Erythroblast (primary cell): ENCODE measurements at regions not wholly inside any gene's neighbourhood (a gene's known extent, or its start where the extent isn't known, plus 50 kb on each side); places are given as distances from the start of the nearest gene placed in this dataset.

Experiments
- DNase-seq, 2 experiments: peaks; one replicate each; lab custom pipeline; 2025; lab: John Stamatoyannopoulos, UW
- GATA1 ChIP-seq: IDR thresholded peaks from 2 replicates; pipeline ENCODE4 v1.6.1; 2011; ENCODE audit warnings: low read depth, mild to moderate bottlenecking, control low read depth, low read length, moderate library complexity
- POLR2A ChIP-seq: IDR thresholded peaks from 2 replicates; pipeline ENCODE4 v1.6.1; 2011; ENCODE audit warnings: mild to moderate bottlenecking, low read length

DNA sequence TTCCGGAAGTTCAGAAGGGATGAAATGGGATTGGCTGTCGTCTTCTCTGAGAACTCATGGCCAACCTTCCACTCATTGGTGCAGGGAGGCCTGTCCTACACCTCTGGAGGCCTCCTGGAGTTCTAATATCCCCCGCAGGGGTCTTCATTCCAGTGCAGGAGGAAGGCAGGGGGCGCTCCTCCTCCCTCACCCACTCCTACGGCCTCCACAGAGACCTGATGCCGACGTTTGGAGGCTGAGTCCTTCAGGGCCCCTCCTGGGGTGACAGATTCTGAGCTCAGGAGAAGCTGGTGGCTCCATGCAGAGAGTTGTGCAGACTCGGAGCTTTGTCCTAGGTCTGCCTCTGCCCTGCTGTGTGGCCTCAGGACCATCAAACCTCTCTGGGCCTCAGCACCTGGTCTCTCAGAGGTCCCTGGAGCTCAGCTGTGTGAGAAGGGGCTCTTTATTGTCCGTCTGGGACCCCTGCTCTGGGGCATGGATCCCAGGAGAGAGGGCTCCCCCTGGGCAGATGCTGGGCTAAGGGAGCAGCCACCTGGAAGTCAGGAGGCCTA lies 102.3 kb upstream of the WNT4 start:
- DNase-seq: no peak
- TF ChIP-seq POLR2A (no peak), GATA1 (no peak)

DNA sequence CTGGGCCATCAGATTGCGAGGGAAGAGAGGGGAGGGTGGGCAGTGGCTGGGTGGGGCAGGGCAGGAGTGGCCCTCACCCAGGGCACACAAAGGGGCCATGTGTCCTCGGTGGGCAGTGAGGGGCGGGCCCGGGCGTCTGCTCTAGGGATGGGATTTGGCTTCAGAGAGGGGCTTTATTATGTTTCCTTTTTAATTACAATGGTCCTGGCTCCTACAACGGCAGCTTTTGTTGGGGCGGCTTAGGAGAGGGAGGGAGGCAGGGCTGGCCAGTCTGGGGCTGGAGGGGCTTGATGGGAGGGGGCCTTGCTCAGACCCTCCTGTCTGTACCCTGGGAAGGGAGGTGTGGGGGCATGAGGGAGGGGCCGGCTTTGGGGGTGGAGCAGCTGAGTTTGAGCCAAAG lies 102.8 kb upstream of the WNT4 start:
- TF ChIP-seq POLR2A: no peak
- no peak for TF ChIP-seq GATA1
- DNase-seq: no peak

DNA sequence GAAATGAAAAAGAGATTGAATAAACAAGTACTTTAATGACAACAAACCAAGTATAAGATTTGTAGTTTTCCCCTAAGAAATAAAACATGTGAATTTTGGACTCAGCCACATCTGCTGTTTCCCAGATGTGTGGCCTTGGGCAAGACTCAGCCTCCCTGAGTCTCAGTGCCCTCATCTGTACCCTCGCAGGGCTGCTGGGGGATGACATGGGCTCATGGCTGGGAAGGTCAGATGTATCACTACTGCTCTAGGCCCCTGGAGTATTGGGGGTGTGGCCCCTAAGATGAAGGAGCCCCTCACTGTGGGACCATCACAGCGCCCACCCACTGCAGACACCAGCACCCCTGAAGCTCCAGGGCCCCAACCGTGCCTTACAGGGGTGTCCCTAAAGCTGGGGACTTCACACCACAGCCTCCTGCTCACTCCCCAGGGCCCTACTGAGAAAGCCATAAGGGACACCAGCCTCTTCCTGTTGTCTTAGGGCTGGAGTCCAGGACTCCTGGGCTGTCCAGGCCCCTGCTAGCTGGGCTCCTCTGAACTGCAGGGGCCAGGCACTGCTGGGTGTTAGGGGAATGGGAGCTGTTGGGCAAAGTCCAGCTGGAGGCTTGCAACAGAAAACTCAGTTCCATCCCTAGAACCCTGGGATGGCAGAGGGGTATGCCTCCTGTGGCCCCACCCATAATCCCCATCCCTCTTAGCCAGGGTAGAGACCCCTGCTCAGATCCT lies 104.0 kb upstream of the WNT4 start:
- DNase-seq: no peak
- no peak for TF ChIP-seq GATA1
- TF ChIP-seq POLR2A: no peak

DNA sequence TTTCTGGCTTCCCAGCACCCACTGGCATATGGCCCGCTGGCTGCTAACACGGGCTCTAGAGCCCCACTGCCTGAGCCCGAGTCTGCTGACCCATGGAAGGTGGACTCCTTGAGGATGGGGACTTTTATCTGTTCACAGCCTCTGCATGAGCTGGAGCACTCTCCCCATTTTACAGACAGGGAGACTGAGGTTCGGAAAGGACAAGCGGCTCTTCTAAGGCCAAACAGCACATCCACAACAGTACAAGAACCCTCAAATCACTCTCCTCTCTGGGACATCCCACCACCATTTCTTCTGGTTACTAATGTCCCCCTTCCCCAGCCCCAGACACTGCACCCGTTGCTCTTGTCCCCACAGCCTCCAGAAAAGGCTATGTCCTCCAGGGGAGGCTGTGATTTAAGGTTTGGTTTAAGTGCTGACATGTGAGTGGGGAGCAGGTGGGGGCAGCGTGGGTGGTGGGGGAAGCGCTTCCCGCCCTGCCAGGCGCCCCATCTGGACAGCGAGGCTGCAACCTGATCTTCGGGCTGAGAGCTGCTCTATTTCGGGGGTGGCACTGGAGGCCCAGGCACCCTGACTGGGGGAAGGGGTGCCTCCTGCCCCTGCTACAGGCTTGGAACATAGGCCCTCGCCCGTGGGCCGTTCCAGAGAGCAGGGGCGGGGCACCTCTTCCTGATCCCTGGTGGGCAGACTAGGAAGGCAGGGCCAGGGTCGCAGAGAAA lies 104.8 kb upstream of the WNT4 start:
- TF ChIP-seq GATA1: no peak
- no peak for TF ChIP-seq POLR2A
- DNase-seq: no peak

DNA sequence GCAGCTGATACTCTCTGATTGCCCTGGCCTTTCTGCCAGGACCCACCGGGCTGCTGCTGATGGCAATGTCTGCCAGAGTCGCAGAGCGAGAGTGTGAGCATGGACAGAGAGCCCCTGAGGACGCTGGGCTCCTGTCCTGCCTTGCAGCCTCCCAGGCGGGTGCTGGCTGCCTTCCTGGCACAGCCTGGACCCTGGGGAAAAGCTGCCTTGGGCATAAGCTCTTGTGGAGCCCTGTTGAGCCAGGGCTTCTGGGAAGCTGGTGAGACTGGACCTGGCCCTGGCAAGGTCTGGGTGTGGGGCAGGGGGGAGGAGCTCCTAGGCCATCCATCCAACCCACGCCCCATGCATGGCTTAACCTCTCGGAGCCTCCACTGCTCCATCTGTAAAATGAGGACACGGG lies 105.8 kb upstream of the WNT4 start:
- DNase-seq: no peak
- TF ChIP-seq GATA1: no peak
- no peak for TF ChIP-seq POLR2A

DNA sequence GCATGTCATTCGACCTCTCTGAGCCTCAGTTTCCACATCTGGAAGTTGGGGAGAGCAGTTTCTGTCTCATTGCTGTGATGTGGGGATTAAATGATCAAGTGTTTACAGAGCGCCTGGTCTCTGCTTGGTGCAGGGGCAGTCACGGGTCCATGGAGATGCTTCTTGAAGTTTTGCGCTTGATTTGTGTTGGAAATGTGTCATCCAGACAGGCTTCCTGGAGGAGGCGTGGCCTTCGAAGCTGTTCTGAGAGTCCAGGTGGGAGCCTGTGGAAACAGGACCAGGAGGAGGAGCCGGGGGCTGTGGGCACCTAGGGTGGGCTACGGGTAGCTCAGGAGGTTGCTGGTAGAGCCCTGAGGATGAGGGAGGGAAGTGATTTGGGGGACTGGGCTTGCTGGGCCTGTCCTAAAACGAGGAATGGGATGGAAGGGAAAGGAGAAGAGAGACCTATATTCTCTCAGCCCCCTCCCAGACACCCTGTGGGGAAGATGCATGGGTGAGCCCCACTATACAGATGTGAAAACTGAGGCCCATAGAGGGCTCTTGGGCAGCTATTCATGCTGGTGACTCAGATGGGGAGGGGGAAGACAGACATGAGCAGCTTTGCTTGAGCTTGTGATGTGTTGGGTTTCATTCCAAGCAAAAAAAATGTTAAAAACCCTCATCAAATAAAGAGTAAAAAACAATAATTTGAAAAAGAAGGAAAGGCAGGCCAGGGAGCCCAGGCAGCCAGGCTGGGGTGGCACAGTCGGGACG lies 107.2 kb upstream of the WNT4 start:
- no peak for TF ChIP-seq POLR2A
- TF ChIP-seq GATA1: no peak

DNA sequence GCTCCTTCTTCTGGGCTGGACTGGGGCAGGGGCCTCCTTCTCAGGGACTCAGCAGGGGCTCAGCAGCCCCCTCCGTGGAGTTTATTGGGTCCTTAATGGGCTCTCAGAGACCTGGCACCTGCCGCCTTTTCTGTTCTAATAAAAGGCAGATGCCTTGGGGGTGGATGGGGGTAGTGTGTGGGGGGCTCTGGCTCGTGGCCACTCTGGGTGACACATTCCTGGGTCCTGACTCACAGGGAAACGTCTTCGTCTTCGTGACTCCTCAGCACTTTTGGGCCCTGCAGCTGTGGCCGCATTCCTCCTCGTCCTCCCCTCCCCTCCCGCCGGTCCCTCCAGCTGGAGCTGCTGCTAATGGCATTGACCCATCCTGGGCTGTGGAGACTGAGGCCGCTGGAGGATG lies 107.8 kb upstream of the WNT4 start:
- DNase-seq: no peak
- no peak for TF ChIP-seq GATA1
- TF ChIP-seq POLR2A: no peak

More for the DNA sequence above, 107.2 kb upstream of the WNT4 start:
- no peak for DNase-seq

DNA sequence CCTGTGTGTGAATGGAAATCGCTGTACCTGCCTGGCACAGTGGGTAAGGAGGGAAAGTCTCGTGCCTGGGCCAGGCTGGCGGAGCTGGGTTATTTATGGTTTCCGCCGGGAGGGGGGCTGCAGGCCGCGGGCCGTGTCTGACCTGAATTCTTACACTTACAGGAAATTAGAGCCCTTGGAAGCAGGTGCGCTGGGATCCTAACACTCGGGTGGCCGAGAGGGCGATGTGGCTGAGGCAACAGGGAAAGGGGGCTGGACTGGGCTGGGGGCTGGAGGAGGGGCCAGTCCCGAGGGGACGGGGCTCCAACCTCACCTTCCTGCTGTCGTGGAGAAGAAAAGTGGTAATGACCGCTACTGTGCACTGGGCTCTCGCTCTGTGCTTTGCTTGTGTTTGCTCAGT lies 109.4 kb upstream of the WNT4 start:
- no peak for DNase-seq
- TF ChIP-seq POLR2A (no peak), GATA1 (no peak)

DNA sequence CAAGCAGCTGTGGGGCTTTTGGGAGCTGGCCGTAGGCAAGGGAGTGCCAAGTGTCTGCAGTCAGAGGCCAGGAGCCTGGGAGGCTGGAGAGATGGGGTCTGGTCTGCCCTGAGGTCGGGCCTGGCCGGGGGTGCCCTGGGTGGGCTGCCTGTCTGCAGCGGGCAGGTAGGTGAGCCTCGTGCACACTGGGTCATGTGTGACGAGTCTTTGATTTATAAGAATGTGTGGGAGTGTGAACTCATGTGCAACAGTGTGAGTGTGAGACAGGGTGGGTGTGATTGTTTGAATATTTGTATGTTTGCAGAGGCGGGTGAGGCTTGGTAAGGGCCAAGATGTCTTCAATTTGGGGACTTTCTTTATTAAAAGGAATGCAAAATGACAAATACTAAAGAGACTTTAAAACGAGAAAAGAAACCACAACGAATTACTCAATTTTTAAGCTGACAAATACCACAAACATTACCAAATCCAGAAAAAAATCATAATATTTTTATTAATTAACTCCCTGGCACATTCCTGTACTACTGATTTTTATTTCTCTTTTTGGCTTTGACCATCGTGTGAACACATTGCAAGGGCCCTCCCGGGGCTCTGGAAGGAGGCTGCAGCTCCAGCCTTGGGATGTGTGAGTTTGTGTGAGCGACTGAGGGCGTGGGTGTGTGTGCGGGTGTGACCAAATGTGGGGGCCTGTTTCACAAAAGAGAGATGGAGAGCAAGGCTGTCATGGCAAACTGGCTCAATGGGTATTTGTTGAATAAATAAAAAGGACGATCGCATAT lies 110.3 kb upstream of the WNT4 start:
- DNase-seq: no peak
- no peak for TF ChIP-seq POLR2A
- no peak for TF ChIP-seq GATA1

DNA sequence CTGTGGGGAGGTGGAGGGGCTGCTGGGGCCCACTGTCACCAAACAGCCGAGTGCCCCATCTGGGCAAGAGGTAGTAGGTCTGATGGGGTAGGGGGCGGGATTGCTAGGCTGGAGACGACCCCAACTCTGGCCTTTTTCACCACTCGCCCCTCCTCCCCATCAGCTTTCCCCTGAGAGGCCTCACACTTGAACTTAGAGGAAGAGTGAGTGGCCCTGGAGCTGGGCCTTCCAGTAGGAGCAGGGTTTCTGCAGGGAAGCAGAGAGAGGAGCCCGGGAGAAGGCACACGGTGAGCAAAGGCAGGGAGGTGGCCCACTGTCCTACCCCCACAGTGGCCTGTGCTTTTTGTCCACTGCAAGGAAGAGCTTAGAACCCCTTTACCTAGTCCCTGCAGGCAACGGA lies 111.9 kb upstream of the WNT4 start:
- DNase-seq: no peak
- TF ChIP-seq GATA1: no peak
- no peak for TF ChIP-seq POLR2A

DNA sequence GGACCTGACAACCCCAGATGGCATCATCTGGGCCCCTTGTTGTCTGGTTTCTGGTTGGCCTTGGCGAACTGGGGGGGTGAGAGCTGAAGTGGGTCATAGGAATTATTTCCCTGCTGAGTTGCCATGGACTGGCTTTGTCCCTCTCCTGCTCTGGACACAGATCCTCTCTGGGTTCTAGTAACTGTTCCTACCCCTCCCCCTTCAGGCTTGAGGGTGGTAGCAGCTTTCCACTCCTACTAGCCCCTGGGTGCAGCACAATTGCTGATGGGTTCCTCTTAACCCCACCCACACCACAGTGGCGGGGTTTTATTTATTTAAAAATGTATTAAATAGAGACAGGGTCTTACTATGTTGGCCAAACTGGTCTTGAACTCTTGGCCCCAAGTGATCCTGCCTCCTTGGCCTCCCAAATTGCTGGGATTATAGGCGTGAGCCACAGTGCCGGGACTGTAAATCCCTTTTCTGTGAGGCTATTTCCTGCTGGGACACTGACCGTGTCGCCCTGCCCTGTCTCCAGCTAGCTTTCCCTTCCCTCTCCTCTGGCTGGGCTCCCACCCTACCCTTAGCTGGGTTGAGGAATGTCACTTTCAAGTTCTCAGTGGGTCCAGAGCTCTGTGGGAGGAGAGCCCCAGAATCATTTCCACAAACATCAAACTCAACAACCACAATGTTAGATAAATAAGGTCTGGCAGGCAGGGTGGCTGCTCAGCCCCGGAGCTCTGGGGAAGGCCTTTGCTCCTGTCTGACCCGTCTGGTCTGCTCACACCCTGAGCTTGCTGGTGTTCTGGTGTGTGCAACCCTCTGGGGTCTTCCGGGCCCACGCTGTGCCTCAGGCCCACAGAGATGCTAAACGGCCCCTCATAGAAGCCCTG lies 112.7 kb upstream of the WNT4 start:
- no peak for DNase-seq
- TF ChIP-seq GATA1: no peak
- TF ChIP-seq POLR2A: no peak

DNA sequence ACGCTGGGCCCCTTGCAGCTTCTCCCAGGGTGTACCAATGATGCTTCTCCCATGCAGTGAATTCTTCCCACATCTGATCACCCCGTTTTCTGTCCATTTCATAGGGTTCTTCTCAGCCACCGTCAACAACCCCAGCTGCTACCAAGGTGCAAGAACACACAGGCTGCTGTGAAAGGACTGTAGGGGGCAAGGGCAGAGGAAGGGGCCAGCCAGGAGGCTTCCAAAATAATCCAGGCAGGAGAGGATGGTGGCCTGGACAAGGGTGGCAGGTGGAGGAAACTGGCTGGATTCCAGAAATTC lies 113.3 kb upstream of the WNT4 start:
- TF ChIP-seq GATA1 (no peak), POLR2A (no peak)

More for the DNA sequence above, 113.3 kb upstream of the WNT4 start:
- no peak for DNase-seq
